Testis (tissue), 2 donors: ENCODE measurements at regions not wholly inside any gene's neighbourhood (a gene's known extent, or its start where the extent isn't known, plus 50 kb on each side); places are given as distances from the start of the nearest gene placed in this dataset.

Experiments
- DNase-seq: peaks from one replicate; pipeline ENCODE4 v3.0.0-alpha.2; 2019
- H3K27ac ChIP-seq, 2 donors: fragments of 200-600 bp; sonication (generic); one replicate each; pipeline ENCODE4 v1.5.1; 2019
- H3K27me3 ChIP-seq: fragments of 200-600 bp; sonication (generic); one replicate; pipeline ENCODE4 v1.5.1; 2019
- H3K36me3 ChIP-seq: fragments of 200-600 bp; sonication (generic); one replicate; pipeline ENCODE4 v1.5.1; 2017; ENCODE audit warnings: low read depth; ENCODE audit errors: missing control alignments
- H3K4me1 ChIP-seq: fragments of 200-600 bp; sonication (generic); one replicate; pipeline ENCODE4 v1.5.1; 2019
- H3K4me3 ChIP-seq, 2 donors: fragments of 200-600 bp; sonication (generic); one replicate each; pipeline ENCODE4 v1.5.1; 2017 to 2019
- H3K9me3 ChIP-seq: fragments of 200-600 bp; sonication (generic); one replicate; pipeline ENCODE4 v1.5.1; 2017
- CTCF ChIP-seq, 3 experiments: fragments of 450-650 bp in 2 of 3; fragments of 200-600 bp in 1 of 3; sonication (generic) in 1 of 3; IDR thresholded peaks; one replicate each; pipeline ENCODE4 v1.5.1; 2016 to 2019; ENCODE audit warnings: antibody characterized with exemption in 3 of 3, mild to moderate bottlenecking in 2 of 3, moderate library complexity in 1 of 3
- POLR2A ChIP-seq: fragments of 450-650 bp; IDR thresholded peaks from one replicate; pipeline ENCODE4 v1.6.1; 2017; ENCODE audit warnings: antibody characterized with exemption, mild to moderate bottlenecking, moderate library complexity
- WGBS, 2 donors: methylation state at CpG; one replicate each; pipeline ENCODE4 v1.1.5; 2018; 5-methylcytosine and 5-hydroxymethylcytosine counted together
- intact Hi-C: fragments of 100-400 bp; cut with DNase I; formaldehyde crosslinking; loops from one replicate; pipeline ENCODE4 v1.15.1; 2023; ENCODE audit warnings: low total_unique reads

DNA sequence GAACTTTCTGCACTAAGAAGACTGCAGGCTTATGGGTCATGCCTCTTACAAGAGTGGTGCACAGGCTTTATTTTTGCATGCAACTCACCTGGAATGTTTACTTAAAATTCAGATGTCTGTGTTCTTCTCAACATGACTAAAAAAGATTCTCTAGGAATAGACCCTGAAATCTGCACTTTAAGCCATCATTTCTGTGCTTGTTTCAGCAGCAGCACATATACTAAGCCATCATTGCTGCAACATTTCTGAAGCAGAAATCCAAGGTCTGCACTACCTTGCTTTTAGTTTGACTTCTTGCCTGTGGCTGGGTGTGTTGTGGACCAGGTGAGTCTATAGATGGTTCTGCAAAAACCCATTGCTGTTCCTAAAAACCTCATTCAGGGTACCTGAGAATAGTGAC is 156.8 kb downstream of the CEP120 start:
- no peak for DNase-seq
- intact Hi-C loops: no loop called here
- Histone ChIP-seq H3K4me1 (no peaks in the 10 kb centered on the region), H3K27me3 (no peaks in the 10 kb centered on the region), H3K27ac (no peak overlapping the region), H3K9me3 (no peaks in the 10 kb centered on the region), H3K4me3 (no peak overlapping the region), H3K36me3 (no peaks in the 10 kb centered on the region)
- TF ChIP-seq POLR2A: no peak
- no peak for TF ChIP-seq CTCF (IDR thresholded peaks at IDR 0.05)

DNA sequence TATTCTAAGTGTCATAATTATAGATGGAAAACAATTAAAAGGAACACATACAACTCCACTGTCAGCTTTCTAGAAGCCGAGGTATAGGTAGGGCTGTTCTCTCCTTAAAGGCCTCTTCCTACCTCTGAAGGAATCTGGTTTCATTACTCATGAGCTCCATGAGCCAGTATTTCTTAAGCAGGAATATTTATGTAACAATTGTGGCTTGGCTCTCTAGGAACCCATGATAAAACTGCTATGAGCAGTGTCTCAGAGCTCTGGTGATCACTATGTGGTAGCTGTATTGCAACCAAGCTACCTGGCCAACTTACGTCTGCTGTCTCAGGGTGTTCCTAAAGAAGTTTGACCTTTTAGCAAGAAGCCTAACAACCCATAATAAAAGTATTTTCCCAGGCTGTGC is 157.7 kb downstream of the CEP120 start:
- Histone ChIP-seq H3K27ac (no peak overlapping the region), H3K9me3 (no peaks in the 10 kb centered on the region), H3K27me3 (no peaks in the 10 kb centered on the region), H3K4me1 (no peaks in the 10 kb centered on the region), H3K4me3 (no peak overlapping the region), H3K36me3 (no peaks in the 10 kb centered on the region)
- no peak for DNase-seq
- intact Hi-C loops: no loop called here
- WGBS, 2 donors: 63 to 84% methylated on average over 2 of the region's 2 CpGs
- TF ChIP-seq POLR2A (no peak), CTCF (IDR thresholded peaks at IDR 0.05) (no peak)

- TF ChIP-seq CTCF (IDR thresholded peaks at IDR 0.05): no peak
- TF ChIP-seq POLR2A: no peak
- no peak overlapping the region for H3K4me3 ChIP-seq
- WGBS, 2 donors: 44 to 47% methylated on average over 2 of the region's 2 CpGs
- intact Hi-C loops: no loop called here
- H3K4me1 ChIP-seq: no peaks in the 10 kb centered on the region
- no peak for DNase-seq
- no peaks in the 10 kb centered on the region for H3K9me3 ChIP-seq
- H3K27ac ChIP-seq: no peak overlapping the region
- H3K36me3 ChIP-seq: no peaks in the 10 kb centered on the region
- H3K27me3 ChIP-seq: no peaks in the 10 kb centered on the region
Measured at GRCh38 chr5:123264394-123264793, 158.8 kb downstream of the CEP120 start.

DNA sequence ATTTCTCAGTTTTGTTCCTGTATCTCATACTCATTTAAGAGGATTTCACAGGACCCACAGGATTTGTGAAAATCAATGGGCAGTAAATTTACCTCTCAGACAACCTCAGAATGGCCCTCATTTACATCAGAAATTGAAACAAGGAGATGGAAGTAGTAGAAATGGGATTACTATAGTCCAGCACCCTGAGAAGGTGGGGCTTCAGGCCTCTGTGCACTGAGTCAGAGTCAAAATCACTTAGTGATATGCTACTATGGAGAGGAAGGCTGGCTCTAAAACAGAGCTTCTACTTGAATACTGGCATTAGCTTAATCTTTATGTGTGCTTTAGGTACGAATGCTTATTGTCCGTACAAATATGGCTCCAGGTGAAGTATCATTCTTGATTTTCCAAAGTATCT is 159.3 kb downstream of the CEP120 start:
- Histone ChIP-seq H3K36me3 (no peaks in the 10 kb centered on the region), H3K27ac (no peak overlapping the region), H3K4me1 (no peaks in the 10 kb centered on the region), H3K4me3 (no peak overlapping the region), H3K27me3 (no peaks in the 10 kb centered on the region), H3K9me3 (no peaks in the 10 kb centered on the region)
- intact Hi-C loops: no loop called here
- DNase-seq: no peak
- TF ChIP-seq CTCF (IDR thresholded peaks at IDR 0.05): no peak
- no peak for TF ChIP-seq POLR2A
- WGBS, 2 donors: 85 to 89% methylated on average over 2 of the region's 2 CpGs

DNA sequence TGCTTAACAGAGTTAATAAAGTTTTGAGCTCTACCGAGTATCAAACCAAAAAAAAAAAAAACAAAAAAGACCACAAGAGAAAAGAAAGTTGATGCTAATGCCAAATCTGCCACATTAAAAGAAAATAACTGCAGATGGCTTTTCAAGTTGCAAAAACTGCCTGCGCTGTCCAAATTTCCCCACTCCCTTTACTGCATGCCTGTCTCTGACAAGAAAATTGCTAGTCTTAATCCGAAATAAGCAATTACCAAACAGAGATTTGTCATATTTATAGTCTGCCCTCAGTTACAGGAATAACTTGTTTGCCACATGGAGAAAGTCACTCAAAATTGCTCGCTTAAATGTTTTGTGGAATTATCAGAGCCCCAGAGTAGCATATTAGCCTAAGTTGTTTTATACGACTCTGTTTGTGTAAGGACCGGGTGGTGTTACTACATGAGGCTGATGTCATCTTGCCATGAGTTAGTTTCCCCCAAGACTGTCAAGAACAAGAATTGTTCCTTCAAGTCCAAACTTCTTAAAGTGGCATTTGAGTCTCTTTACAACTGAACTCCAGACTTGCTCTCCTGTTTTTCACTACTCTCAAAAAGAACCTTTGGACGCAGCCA is 160.9 kb downstream of the CEP120 start:
- intact Hi-C loops: no loop called here
- Histone ChIP-seq H3K4me1 (no peaks in the 10 kb centered on the region), H3K9me3 (no peaks in the 10 kb centered on the region), H3K27me3 (no peaks in the 10 kb centered on the region), H3K27ac (no peak overlapping the region), H3K4me3 (no peak overlapping the region), H3K36me3 (no peaks in the 10 kb centered on the region)
- no peak for DNase-seq
- WGBS, 2 donors: 62 to 71% methylated on average over 7 of the region's 7 CpGs
- no peak for TF ChIP-seq CTCF (IDR thresholded peaks at IDR 0.05)
- TF ChIP-seq POLR2A: no peak
